Pons (tissue), 1 donor: ENCODE measurements at regions not wholly inside any gene's neighbourhood (a gene's known extent, or its start where the extent isn't known, plus 50 kb on each side); places are given as distances from the start of the nearest gene placed in this dataset.

ENCODE experiments used
- DNase-seq: peaks from one replicate; pipeline ENCODE4 v3.0.0-alpha.2; 2016; ENCODE audit warnings: low spot score

DNA sequence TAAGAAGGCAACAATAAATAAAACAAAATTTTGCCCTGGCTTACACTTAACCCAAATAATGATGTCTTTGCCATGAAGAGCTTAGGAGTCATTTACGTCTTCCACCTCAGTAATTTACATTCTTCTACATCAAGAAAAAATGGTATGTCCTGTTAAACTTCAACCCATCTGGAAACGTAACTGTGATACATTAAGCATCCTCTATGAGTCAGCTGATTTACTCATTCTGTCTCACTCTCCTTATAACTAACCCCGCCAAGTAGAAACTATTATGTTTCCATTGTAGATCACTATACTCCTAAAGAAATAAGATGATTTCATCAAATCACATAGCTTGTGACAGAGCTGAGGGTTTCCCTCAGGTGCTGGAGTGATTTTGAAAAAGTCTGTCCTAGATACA is 330.7 kb downstream of the CDC14C start:
- no peak for DNase-seq

DNA sequence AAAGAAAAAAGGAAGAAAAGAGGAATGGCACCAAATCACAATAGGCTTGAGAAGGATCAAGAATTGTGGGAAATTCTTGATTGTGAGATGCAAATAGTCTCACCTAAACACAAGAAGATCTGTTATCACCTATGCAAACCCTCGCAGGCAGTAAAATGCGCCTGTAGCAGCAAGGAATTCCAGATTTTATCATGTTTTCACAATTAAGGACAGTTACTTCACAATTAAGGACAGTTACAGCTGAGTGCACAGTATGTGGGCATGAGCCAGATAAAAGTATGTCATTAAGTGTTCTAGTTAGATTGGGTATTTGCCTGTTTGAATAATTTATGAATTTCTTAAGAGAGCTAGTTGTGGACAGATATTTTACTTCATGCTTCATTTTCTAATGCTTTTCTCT is 336.2 kb downstream of the CDC14C start:
- no peak for DNase-seq

DNA sequence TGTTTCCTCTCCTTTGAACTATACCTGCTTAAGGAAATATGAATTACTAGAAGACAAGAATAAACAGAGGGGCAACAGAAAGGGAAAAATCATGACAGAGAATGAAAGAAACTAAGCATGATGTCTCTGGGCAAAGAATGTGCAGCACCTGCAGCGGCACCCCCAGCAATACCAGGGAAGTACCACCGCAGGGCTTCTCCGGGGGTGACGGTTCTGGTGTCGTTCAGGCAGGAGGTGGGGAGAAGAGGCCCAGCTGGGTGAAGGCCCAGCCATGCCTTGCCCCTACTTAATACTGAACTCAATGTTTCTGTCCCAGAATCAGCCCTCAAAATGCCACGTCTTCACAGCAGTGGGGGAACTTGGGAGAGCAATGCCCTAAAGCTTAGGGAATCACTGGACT is 337.6 kb downstream of the CDC14C start:
- DNase-seq, result no peak

DNA sequence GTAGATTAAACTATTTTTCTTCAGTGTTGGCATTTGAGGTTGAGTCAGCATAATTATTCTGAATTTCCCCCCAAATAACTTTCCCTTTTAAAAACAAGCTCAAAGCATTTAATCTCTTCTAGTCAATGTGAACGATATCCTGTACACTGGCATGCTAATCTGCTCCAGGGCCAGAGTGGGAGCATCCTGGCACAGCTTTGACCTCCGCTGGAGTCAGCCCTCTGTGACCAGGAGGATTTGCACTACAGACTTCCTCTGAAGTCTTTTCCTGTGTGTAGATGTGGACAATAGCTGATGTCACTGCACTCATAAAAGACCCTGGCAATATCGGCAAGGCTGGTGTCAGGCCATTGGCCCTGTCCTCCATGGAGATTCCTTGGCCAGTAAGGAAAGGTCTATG is 340.2 kb downstream of the CDC14C start:
- no peak for DNase-seq

DNA sequence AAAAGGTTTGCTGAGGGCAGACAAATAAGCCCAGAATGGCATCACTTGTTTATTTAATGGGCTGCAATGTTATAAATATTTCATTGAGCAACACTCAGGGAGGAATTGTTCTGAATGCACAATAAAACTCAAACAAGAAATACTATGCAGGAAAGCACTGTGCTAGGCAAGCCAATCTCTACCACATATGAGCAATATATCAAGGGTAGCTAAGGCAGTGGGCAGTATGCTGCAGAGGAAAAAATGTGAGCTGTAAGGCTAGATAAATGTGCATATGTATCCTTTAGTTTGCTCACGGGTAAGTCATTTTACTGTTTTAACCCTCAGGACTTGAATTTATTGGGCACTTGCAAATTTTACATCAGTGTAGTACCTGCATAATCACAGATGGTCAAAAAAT is 349.6 kb downstream of the CDC14C start:
- DNase-seq, result no peak

DNA sequence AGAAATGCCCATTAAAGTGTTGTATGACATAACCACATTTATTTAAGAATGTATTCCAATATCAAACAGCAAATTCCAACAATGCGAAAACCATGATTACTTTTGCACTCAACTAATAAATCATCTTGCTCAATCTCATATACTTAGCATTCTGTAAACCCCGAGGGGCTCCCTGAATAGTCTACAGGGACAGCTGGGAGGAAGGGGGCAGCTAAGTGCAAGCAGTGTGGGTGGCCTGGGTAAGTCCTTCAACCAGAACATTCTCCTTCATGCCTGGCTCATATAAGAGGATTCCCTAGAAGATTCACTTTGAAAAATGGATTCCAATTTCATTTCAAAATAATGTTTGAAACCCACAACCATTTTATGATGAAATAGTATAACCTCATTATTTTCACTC is 355.5 kb downstream of the CDC14C start:
- DNase-seq, result no peak

DNA sequence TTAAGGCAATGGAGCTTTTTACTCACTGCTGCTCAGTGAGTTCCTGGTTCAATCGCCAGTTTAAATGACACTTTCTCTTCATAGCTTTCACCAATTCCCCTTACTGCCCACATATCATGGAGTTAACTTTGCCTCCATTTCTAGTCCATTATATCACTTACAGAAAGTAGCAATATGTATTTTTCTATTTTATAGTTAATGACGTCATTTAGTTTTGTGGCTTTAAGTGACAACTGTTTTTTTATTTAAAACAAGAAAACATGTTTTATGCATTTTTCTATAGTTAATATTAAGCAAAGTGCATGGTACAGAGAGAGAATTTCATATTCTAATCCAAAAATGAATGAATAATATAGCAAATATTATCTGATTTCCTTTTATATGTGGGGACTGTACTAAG is 363.3 kb downstream of the CDC14C start:
- DNase-seq, result no peak

DNA sequence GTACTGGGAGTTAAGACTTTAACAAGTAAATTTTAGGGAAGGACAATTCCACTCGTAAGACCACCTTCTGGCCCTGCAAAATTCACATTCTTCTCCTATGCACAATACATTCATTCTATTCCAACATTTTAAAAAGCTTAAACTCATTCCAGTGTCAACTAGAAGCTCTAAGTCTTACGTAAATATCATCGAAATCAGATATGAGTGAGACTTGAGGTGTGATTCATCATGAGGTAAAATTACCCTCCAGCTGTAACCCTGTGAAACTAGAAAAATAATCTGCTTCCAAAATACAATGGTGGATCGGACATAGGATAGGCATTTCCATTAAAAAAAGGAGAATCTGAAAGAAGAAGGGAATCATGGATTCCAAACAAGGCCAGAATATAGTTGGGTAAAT is 370.3 kb downstream of the CDC14C start:
- DNase-seq, result no peak

DNA sequence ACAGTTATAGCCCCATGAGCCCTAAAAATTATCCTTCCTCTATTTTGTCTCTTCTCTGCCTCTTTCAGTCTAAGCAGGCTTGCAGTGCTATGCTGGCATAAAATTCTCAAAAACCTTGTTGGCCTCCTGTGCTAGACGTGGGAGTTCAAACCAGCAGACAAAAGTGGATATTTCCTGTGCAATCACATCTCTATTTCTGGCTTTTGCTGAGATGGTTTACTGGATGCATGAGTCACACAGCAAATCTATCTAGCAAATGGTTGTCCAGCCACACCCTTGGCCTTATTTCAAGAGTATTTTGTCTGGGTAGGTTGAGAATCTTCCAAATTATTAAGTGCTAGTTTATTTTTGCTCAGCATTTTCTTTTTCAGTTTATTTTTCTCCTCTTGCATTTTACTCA is 370.8 kb downstream of the CDC14C start:
- no peak for DNase-seq

DNA sequence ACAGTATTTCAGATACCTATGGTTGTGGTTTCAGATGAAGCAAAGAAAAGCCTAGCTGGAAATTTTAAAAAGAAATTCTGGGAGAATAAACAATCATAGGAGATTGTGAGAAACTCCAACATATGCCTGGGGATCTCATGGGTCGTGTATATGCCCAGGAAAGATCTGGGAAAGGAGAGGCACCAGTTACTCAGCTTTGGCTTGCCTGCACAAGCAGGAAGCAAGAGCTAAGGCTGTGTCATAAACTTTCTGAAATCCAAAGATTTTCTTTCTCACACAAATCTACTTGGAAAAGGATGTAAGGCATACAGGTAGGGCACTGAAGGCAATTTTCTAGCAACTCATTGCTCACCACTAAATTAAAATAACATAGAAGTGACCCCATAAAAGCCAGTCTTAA is 373.6 kb downstream of the CDC14C start:
- DNase-seq, result no peak

DNA sequence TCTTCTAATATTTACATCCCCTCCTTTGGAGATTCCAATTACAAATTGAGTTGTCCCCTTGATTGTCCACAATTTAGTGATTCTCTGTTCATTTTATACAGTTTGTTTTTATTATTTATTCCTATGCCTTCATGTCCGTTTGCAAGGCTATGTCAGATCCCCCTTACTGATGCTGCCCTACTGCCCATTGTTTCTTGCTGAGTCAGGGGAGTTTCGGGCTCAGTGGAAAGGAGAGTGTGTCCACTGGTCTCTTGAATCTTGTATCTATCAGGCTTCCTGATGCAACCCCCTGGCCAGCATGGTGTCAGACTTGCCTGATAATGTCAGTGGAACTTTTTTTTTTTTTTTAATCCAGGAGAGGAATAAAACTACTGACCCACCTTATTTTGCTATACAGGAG is 384.4 kb downstream of the CDC14C start:
- no peak for DNase-seq

DNA sequence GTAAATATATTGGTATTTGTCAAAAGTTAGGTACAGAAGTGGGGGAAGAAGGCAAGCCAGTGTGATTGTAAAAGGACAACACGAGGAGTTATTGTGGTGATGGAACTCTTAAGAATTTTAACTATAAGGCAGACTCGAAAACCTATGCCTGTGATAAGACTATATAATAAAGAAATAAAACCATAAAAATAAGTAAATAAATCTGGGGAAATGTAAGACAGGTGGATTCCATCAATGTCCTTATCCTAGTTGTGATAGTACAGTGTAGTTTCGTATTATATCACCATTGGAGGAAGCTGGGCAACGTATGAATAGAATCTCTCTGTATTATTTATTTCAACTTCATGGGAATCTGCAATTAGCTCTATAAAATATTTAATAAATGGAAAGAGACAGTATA is 395.7 kb downstream of the CDC14C start:
- no peak for DNase-seq

DNA sequence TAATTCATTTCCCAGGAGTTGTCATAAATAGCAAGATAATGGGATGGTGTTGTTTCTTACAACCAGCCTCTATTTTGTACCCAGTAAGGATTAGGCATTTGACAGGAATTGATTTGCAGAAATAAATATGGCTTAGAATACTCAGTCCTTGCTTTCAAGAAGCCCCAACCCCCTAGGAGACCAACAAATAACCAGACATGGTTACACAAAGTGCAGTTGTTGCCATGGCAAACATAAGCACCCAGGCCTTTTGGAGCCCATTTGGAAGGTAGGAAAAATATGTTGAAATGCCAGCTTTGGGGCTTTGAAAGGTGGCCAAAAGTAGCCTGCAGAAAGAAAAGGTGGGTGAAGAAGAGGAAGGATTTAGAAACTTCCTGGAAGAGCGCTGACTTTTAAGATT is 397.5 kb downstream of the CDC14C start:
- DNase-seq, result no peak

DNA sequence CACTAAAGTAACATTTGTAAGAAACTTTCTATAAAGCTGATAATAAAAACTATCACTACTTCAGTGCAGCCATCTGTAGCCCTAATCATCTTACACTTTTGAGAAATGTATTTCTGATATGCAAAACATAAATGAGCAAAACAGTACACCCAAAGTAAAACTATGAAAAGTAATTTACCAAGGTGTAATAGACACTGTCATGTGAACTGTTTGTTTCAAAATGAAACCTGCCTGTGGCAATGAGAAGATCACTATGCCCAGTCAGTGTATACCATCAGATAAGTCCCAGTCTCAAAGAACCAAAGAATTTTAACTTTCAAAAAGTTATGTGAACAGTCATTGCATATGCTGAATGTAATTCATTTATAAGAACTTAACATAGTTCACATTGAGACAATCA is 398.1 kb downstream of the CDC14C start:
- no peak for DNase-seq

DNA sequence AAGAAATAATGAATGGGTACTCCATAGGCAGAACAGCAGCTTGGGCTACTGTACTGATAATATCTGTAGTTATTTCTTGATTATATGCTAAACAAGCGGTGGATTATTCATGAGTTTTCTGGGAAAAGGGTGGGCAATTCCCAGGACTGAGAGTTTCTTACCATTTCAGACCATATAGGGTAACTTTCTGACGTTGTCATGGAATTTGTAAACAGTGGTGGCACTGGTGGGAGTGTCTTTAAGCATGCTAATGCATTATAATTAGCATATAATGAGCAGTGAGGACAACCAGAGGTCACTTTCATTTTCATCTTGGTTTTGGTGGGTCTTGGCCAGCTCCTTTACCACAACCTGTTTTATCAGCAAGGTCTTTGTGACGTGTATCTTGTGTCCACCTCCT is 399.7 kb downstream of the CDC14C start:
- no peak for DNase-seq

DNA sequence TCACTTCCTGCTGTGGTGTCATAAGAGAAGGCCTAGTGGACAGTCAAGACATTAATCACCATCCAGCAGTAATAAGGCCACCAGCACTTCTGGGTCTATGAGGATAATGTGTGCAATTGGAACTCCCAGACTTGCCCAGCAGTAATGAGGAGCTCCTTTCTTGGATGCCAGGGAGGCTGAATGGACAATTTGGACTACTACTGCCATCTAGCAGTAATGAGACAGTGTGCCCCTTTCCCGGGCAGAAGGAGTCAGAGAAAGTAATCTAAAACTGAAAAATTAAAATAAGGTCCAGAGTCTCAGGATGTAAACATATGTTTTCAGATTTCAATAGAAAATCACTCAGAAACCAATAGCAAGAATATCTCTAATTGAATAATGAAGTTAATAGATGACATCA is 400.4 kb downstream of the CDC14C start:
- no peak for DNase-seq

DNA sequence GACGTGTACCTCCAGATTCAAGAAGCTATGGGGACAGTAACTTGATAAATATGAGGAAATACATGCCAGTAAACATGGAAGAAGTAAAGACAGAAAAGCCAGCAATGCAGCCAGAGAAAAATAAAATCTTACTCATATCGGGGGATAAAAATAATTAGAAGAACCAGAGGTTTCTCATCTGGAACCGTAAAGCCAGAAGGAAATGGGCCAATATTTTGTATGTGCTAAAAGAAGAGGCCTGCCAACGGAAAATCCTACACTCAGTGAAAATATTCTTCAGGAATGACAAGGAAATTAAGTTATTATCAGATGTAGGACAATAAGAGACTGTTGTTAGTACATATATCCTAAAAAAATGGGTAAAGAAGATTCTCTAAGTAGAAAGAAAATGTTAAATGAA is 401.2 kb downstream of the CDC14C start:
- DNase-seq, result no peak

DNA sequence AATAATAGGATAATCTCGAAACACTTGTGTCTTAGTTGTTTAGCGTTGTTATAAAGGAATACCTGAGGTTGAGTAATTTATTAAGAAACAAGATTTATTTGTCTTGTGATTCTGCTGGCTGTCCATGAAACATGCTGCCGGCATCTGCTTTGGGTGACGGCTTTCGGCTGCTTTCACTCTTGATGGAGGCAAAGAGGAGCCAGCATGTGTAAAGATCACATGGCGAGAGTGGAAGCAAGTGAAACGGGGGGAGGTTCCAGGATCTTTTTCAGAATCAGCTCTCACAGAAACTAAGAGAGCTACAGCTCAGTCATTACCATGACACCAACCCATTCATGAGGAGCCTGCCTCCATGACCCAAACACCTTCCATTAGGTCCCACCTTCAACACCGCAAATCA is 402.8 kb downstream of the CDC14C start:
- no peak for DNase-seq

DNA sequence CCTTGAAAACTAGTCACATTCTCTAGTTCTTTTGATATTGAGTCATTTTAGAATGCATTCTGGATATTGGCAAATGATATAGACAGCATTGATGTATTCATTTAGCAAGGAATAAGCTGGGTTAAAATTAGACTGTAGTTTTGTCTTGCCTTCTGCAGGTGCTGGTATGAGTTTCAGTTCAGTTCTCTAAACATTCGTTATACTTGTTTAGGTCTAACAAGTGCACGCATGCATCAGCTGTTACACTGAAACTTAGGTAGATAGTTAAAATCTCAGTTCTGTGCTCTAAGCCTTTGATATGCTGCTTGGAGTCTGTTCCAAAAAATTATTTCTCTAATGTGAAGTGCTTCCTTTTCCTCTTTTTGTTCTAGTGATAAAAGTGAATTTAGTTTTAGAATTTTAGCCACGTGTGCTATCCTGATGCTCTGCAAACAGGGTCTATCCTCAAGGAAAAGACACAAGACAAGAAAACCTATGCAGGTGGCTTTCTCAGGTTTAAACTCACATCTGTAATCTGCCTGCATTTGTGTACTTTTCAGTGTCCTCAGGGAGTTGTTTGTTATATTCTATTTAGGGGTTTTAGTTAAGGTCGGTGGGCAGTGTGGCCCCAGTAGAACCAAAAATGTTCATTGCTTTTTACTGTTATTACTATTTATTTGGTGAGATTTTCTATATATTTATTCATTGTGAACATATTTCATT is 409.0 kb downstream of the CDC14C start:
- DNase-seq, result no peak

DNA sequence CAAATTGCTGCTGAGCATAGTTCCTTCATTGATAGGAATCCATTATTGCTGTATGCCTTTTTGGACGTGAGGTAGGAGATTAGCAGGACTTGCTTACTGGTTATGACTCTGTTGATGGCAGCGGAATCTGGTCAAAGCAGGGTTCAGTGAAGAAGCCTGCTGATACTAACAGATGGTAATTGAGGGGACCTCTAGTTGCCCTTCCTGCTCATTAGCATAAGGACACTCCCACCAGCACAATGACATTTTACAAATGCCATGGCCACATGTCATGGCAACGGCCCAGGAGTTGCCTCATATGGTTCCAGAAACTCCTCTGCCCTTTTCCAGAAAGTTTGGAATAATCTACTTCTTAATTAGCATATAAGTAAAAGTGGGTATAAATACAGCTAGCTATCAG is 417.5 kb downstream of the CDC14C start:
- DNase-seq, result no peak

DNA sequence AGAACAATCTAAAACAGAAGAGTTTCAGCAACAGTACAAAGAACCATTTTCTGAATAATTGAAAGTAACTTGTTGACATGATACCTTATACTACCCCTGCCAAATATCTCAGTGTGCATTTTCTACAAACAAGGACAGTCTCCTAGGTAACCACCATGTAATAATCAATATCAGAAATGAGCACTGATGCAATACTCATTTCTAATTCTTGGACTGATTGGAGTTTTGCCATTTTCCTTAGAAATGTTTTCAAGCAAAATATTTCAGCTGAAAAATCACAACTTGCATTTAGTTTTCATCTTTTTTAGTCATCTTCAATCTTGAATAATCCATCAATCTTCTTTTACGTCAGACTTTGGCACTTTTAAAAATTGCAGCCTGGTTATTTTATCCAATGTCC is 420.2 kb downstream of the CDC14C start:
- DNase-seq, result no peak

DNA sequence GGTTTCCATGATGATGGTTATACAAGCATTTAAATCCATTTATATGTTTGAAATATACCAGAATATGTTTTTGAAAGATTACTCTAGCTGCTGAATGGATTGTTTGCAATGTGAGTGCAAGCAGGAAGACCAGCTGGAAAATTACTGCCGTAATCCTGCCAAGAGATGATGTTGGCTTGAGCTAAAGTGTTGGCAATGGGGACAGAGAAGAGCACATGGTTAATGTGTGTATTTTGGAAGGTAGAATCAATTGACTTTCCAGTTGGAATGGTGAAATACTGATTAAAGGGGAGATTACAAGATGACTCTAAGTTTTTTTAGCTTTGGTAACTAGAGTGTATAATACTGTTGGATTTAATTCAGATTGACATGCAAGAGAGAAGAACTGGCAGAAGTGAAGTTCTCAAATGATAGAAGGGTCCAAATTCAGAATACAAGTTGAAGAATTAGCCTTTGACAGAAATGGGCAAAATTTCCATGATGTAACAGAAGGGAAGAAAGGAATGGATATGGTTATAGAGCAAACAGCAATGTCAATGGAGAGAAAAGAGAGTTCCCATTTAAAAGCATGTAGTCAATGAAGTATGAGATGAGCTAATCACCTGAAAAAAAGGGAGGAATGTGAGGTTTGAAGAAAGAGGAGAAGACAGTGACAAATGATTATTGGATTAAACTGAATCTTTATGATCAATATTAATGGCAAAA is 422.0 kb downstream of the CDC14C start:
- DNase-seq, result peak; percentile 24

DNA sequence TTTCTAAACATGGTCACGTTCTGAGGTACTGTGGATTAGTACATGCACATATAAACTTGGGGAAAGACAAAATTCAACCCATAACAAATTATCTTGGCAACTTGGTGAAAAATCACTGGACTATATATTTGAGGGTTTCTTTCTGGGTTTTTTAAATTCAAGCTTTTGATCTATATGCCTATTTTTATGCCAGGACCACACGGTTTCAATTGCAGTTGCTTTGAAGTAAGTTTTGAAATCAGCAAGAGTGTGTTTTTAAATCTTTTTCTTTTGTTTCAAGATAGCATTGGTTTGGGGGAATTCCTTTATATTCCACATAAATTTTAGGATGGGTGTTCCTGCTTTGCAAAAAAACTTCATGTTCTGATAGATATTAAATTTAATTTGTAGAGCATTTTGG is 406.4 kb upstream of the VWC2 start:
- DNase-seq, result no peak

DNA sequence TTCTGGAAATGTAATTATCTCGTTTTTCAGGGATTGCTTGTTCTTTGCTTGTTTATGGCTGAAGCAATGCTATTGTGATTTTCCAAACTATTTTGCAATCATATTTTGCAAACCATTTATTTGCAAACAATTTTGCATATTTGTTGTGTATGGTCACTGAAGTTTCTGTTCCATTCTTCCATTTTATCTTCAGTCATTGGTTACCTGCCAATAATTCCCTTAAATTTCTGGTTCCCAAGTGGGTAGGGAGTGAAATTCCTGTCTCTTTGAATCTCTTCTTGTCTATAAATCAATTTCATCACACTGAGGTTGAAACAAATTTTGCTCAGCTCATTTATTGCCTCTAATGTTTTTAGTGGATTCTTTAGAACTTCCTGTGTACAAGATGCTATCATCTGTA is 401.7 kb upstream of the VWC2 start:
- DNase-seq, result no peak
